ENCODE measurements at regions not wholly inside any gene's neighbourhood (a gene's known extent, or its start where the extent isn't known, plus 50 kb on each side); places are given as distances from the start of the nearest gene placed in this dataset.

DNA sequence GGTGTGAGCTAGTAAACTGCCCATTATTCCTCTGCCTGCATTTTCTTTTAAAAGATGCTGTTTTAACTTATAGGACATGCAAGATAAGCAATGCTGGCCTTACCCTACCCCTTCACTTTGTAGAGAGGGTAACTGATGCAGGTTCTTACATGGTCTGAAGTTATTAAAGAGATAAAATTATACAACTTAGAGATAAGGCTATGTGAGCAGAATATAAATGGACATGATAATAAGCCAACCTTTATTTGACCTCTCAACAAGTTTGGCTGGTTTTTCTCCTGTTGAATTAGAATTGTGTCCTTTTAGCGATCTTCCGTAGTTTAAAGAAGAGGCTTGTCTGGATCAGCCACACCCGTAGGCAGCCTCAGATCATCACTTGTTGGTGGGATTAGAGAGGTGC lies 377.0 kb downstream of the BTBD3 start:
- TF ChIP-seq, protein P1, sequence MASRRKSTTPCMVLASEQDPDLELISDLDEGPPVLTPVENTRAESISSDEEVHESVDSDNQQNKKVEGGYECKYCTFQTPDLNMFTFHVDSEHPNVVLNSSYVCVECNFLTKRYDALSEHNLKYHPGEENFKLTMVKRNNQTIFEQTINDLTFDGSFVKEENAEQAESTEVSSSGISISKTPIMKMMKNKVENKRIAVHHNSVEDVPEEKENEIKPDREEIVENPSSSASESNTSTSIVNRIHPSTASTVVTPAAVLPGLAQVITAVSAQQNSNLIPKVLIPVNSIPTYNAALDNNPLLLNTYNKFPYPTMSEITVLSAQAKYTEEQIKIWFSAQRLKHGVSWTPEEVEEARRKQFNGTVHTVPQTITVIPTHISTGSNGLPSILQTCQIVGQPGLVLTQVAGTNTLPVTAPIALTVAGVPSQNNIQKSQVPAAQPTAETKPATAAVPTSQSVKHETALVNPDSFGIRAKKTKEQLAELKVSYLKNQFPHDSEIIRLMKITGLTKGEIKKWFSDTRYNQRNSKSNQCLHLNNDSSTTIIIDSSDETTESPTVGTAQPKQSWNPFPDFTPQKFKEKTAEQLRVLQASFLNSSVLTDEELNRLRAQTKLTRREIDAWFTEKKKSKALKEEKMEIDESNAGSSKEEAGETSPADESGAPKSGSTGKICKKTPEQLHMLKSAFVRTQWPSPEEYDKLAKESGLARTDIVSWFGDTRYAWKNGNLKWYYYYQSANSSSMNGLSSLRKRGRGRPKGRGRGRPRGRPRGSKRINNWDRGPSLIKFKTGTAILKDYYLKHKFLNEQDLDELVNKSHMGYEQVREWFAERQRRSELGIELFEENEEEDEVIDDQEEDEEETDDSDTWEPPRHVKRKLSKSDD (conservative IDR thresholded peaks at IDR 0.05; ENCODE audit: low read length), result no peak
- no peak for TF ChIP-seq POLR2A (conservative IDR thresholded peaks at IDR 0.05)
- TF ChIP-seq RBBP5 (IDR thresholded peaks at IDR 0.05; ENCODE audit: borderline replicate concordance, insufficient read depth, low read length, poor library complexity, severe bottlenecking), result no peak
- TF ChIP-seq SIRT6 (IDR thresholded peaks at IDR 0.05; ENCODE audit: low read depth, low read length), result no peak
- TF ChIP-seq, protein P2, sequence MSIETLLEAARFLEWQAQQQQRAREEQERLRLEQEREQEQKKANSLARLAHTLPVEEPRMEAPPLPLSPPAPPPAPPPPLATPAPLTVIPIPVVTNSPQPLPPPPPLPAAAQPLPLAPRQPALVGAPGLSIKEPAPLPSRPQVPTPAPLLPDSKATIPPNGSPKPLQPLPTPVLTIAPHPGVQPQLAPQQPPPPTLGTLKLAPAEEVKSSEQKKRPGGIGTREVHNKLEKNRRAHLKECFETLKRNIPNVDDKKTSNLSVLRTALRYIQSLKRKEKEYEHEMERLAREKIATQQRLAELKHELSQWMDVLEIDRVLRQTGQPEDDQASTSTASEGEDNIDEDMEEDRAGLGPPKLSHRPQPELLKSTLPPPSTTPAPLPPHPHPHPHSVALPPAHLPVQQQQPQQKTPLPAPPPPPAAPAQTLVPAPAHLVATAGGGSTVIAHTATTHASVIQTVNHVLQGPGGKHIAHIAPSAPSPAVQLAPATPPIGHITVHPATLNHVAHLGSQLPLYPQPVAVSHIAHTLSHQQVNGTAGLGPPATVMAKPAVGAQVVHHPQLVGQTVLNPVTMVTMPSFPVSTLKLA (conservative IDR thresholded peaks at IDR 0.05), result no peak
